ENCODE measurements at regions not wholly inside any gene's neighbourhood (a gene's known extent, or its start where the extent isn't known, plus 50 kb on each side); places are given as distances from the start of the nearest gene placed in this dataset.

DNA sequence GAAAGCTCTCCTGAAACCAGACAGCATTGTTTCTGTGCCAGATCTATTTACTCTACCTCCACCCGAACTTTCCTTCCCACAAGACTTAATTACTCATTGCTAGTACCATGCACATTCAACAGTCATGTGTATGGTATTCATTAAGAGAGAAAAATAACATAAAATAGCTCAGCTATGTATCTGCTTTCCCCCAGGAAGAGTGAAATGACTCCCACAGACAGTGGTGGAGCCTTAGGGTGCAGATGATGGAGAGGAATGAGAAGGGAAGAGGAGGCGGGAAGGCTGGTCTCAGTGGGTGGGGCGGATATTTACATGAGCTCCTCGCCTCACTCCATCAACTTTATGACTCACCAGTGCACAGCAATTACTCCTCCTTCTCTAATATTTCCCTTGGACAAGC is 724.5 kb downstream of the EPHA4 start (continued):
- TF ChIP-seq, protein P1, sequence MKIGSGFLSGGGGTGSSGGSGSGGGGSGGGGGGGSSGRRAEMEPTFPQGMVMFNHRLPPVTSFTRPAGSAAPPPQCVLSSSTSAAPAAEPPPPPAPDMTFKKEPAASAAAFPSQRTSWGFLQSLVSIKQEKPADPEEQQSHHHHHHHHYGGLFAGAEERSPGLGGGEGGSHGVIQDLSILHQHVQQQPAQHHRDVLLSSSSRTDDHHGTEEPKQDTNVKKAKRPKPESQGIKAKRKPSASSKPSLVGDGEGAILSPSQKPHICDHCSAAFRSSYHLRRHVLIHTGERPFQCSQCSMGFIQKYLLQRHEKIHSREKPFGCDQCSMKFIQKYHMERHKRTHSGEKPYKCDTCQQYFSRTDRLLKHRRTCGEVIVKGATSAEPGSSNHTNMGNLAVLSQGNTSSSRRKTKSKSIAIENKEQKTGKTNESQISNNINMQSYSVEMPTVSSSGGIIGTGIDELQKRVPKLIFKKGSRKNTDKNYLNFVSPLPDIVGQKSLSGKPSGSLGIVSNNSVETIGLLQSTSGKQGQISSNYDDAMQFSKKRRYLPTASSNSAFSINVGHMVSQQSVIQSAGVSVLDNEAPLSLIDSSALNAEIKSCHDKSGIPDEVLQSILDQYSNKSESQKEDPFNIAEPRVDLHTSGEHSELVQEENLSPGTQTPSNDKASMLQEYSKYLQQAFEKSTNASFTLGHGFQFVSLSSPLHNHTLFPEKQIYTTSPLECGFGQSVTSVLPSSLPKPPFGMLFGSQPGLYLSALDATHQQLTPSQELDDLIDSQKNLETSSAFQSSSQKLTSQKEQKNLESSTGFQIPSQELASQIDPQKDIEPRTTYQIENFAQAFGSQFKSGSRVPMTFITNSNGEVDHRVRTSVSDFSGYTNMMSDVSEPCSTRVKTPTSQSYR (CRISPR knock-in tag; IDR thresholded peaks at IDR 0.05), result no peak
- TF ChIP-seq RORB (CRISPR knock-in tag; IDR thresholded peaks at IDR 0.05), result no peak
- no peak for TF ChIP-seq ZNF232 (CRISPR knock-in tag; IDR thresholded peaks at IDR 0.05)

DNA sequence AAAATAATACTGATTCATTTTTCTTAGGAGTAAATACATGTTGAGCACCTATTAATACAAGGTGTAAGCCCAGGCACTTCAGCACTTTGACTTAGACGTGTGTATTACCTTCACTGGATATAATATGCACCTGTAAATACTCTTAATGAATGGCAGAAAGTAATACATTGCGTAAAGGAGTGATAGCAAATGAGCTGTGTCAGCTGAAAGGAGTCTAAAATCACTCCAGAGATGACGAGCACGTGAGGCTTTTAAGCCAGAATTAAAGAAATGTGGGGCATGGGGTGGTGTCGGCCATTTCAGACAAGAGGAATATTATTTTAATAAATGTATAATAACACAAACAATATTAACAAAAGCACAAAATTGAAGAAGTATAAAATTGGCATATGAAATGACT is 722.7 kb downstream of the EPHA4 start:
- no peaks in the 10 kb centered on the region; the same call in 1 of the 2 replicates for H3K4me1 Mint-ChIP-seq
- DNase-seq (ENCODE audit: low spot score) (no peak), ATAC-seq (no peak)
- no peak overlapping the region for H3K27ac Mint-ChIP-seq
- no peak for TF ChIP-seq ZBTB21 (CRISPR knock-in tag; IDR thresholded peaks at IDR 0.05; ENCODE audit: borderline replicate concordance)
- TF ChIP-seq ZNF423 (CRISPR knock-in tag; IDR thresholded peaks at IDR 0.05), result no peak
- TF ChIP-seq, protein P2, sequence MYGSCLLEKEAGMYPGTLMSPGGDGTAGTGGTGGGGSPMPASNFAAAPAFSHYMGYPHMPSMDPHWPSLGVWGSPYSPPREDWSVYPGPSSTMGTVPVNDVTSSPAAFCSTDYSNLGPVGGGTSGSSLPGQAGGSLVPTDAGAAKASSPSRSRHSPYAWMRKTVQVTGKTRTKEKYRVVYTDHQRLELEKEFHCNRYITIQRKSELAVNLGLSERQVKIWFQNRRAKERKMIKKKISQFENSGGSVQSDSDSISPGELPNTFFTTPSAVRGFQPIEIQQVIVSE (CRISPR knock-in tag; IDR thresholded peaks at IDR 0.05; ENCODE audit: borderline replicate concordance), result no peak
- TF ChIP-seq FOXK1 (CRISPR knock-in tag; IDR thresholded peaks at IDR 0.05), result no peak
- no peak for TF ChIP-seq SP1 (CRISPR knock-in tag; conservative IDR thresholded peaks at IDR 0.05)
- TF ChIP-seq, protein P3, sequence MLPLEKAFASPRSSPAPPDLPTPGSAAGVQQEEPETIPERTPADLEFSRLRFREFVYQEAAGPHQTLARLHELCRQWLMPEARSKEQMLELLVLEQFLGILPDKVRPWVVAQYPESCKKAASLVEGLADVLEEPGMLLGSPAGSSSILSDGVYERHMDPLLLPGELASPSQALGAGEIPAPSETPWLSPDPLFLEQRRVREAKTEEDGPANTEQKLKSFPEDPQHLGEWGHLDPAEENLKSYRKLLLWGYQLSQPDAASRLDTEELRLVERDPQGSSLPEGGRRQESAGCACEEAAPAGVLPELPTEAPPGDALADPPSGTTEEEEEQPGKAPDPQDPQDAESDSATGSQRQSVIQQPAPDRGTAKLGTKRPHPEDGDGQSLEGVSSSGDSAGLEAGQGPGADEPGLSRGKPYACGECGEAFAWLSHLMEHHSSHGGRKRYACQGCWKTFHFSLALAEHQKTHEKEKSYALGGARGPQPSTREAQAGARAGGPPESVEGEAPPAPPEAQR (CRISPR knock-in tag; IDR thresholded peaks at IDR 0.05), result no peak
- TF ChIP-seq, protein P4, sequence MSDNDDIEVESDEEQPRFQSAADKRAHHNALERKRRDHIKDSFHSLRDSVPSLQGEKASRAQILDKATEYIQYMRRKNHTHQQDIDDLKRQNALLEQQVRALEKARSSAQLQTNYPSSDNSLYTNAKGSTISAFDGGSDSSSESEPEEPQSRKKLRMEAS (CRISPR knock-in tag; IDR thresholded peaks at IDR 0.05), result no peak
- no peak for TF ChIP-seq TEAD4 (CRISPR knock-in tag; IDR thresholded peaks at IDR 0.05)
- no peak for TF ChIP-seq GTF2I (CRISPR knock-in tag; conservative IDR thresholded peaks at IDR 0.05)
- TF ChIP-seq, protein P5, sequence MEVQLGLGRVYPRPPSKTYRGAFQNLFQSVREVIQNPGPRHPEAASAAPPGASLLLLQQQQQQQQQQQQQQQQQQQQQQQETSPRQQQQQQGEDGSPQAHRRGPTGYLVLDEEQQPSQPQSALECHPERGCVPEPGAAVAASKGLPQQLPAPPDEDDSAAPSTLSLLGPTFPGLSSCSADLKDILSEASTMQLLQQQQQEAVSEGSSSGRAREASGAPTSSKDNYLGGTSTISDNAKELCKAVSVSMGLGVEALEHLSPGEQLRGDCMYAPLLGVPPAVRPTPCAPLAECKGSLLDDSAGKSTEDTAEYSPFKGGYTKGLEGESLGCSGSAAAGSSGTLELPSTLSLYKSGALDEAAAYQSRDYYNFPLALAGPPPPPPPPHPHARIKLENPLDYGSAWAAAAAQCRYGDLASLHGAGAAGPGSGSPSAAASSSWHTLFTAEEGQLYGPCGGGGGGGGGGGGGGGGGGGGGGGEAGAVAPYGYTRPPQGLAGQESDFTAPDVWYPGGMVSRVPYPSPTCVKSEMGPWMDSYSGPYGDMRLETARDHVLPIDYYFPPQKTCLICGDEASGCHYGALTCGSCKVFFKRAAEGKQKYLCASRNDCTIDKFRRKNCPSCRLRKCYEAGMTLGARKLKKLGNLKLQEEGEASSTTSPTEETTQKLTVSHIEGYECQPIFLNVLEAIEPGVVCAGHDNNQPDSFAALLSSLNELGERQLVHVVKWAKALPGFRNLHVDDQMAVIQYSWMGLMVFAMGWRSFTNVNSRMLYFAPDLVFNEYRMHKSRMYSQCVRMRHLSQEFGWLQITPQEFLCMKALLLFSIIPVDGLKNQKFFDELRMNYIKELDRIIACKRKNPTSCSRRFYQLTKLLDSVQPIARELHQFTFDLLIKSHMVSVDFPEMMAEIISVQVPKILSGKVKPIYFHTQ (CRISPR knock-in tag; IDR thresholded peaks at IDR 0.05), result no peak
- no peak for TF ChIP-seq CREM (CRISPR knock-in tag; IDR thresholded peaks at IDR 0.05)
- TF ChIP-seq, protein P6, sequence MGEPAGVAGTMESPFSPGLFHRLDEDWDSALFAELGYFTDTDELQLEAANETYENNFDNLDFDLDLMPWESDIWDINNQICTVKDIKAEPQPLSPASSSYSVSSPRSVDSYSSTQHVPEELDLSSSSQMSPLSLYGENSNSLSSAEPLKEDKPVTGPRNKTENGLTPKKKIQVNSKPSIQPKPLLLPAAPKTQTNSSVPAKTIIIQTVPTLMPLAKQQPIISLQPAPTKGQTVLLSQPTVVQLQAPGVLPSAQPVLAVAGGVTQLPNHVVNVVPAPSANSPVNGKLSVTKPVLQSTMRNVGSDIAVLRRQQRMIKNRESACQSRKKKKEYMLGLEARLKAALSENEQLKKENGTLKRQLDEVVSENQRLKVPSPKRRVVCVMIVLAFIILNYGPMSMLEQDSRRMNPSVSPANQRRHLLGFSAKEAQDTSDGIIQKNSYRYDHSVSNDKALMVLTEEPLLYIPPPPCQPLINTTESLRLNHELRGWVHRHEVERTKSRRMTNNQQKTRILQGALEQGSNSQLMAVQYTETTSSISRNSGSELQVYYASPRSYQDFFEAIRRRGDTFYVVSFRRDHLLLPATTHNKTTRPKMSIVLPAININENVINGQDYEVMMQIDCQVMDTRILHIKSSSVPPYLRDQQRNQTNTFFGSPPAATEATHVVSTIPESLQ (CRISPR knock-in tag; IDR thresholded peaks at IDR 0.05), result no peak
- TF ChIP-seq NR3C1 (CRISPR knock-in tag; conservative IDR thresholded peaks at IDR 0.05; ENCODE audit: low read depth), result no peak
- no peak for TF ChIP-seq RELA (CRISPR knock-in tag; IDR thresholded peaks at IDR 0.05; ENCODE audit: borderline replicate concordance)
- no peak for TF ChIP-seq PRRX2 (CRISPR knock-in tag; IDR thresholded peaks at IDR 0.05)
- TF ChIP-seq TCF7 (CRISPR knock-in tag; IDR thresholded peaks at IDR 0.05; ENCODE audit: low read depth), result no peak
- no peak for TF ChIP-seq ESRRA (CRISPR knock-in tag; IDR thresholded peaks at IDR 0.05; ENCODE audit: borderline replicate concordance)
- TF ChIP-seq, protein P7, sequence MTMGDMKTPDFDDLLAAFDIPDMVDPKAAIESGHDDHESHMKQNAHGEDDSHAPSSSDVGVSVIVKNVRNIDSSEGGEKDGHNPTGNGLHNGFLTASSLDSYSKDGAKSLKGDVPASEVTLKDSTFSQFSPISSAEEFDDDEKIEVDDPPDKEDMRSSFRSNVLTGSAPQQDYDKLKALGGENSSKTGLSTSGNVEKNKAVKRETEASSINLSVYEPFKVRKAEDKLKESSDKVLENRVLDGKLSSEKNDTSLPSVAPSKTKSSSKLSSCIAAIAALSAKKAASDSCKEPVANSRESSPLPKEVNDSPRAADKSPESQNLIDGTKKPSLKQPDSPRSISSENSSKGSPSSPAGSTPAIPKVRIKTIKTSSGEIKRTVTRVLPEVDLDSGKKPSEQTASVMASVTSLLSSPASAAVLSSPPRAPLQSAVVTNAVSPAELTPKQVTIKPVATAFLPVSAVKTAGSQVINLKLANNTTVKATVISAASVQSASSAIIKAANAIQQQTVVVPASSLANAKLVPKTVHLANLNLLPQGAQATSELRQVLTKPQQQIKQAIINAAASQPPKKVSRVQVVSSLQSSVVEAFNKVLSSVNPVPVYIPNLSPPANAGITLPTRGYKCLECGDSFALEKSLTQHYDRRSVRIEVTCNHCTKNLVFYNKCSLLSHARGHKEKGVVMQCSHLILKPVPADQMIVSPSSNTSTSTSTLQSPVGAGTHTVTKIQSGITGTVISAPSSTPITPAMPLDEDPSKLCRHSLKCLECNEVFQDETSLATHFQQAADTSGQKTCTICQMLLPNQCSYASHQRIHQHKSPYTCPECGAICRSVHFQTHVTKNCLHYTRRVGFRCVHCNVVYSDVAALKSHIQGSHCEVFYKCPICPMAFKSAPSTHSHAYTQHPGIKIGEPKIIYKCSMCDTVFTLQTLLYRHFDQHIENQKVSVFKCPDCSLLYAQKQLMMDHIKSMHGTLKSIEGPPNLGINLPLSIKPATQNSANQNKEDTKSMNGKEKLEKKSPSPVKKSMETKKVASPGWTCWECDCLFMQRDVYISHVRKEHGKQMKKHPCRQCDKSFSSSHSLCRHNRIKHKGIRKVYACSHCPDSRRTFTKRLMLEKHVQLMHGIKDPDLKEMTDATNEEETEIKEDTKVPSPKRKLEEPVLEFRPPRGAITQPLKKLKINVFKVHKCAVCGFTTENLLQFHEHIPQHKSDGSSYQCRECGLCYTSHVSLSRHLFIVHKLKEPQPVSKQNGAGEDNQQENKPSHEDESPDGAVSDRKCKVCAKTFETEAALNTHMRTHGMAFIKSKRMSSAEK (CRISPR knock-in tag; IDR thresholded peaks at IDR 0.05; ENCODE audit: borderline replicate concordance), result no peak
- H3K9me3 Mint-ChIP-seq, result peaks cover 15% of the 10 kb centered on the region
- POLR2A ChIA-PET, result no interaction called here
- peaks cover 2% of the 10 kb centered on the region for H3K36me3 Mint-ChIP-seq
- H3K27me3 Mint-ChIP-seq (ENCODE audit: low read depth), result no peaks in the 10 kb centered on the region; the same call in 1 of the 2 replicates
- CTCF ChIA-PET, result no interaction called here
- no peak overlapping the region for H3K4me3 Mint-ChIP-seq

Data from WTC11 (cell line).